ENCODE measurements at regions not wholly inside any gene's neighbourhood (a gene's known extent, or its start where the extent isn't known, plus 50 kb on each side); places are given as distances from the start of the nearest gene placed in this dataset.

DNA sequence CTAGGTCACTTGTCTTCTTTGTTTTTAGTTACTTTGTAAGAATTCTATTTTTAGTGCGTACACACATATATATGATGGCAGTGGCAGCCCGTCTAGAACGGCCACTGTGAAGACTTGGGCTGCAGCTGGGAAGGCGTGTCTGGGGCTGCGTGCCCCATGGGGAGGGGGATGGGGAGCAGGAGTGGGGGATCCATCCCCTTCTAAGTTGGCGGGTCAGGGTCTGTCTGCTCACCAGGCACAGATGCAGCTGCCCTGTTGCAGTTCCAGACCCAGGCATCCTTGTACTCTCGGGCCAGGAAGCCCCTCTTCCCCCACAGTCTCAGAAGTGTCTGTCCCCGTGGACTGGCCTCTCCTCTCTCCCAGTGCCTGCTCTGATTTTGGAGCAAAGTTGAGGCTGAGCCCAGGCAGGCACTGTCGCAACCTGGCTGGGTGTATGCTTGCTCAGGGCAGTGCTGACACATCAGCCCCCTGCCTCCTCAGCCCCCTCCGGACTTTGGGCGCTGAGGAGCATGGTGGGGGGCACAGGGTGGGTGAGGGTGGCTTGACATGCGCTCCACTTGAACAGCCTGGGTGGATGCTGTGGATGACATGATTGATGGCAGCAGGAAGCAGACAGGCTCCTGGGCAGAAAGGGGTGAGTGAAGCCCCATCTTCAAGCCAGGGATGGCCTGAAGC is 271.2 kb upstream of the NAV3 start:
- no peak overlapping the region for H3K4me3 Mint-ChIP-seq
- H3K36me3 Mint-ChIP-seq (ENCODE audit: low read depth), result no peaks in the 10 kb centered on the region
- H3K27ac Mint-ChIP-seq, result no peak overlapping the region
- peaks cover 9% of the 10 kb centered on the region for H3K9me3 Mint-ChIP-seq
- H3K4me1 Mint-ChIP-seq (ENCODE audit: low read depth), result no peaks in the 10 kb centered on the region
- no peaks in the 10 kb centered on the region for H3K27me3 Mint-ChIP-seq (ENCODE audit: low read depth)
- no peak for DNase-seq (ENCODE audit: low spot score)

DNA sequence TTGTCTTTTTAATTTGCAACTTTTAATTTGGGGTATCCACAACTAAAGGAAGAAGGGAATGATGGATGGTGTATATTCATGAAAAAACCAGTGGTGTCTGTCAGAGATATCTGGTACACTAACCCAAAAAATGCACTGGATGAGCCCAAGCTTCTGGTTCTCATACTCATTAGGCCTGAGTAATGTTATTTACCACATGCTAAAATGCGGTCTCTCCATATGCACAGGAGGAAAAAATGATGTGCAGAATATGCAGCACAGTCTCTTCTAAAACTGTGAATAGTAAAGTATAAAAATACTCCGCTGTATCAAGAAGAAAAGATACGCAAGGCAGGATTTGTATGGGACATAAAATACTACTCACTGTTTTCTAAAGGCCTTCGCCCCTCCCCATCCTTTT is 275.6 kb upstream of the NAV3 start:
- H3K36me3 Mint-ChIP-seq (ENCODE audit: low read depth), result no peaks in the 10 kb centered on the region
- H3K9me3 Mint-ChIP-seq, result no peaks in the 10 kb centered on the region
- no peak overlapping the region for H3K4me3 Mint-ChIP-seq
- DNase-seq (ENCODE audit: low spot score), result no peak
- peaks cover 3% of the 10 kb centered on the region for H3K4me1 Mint-ChIP-seq (ENCODE audit: low read depth)
- H3K27ac Mint-ChIP-seq, result no peak overlapping the region
- no peaks in the 10 kb centered on the region for H3K27me3 Mint-ChIP-seq (ENCODE audit: low read depth)

DNA sequence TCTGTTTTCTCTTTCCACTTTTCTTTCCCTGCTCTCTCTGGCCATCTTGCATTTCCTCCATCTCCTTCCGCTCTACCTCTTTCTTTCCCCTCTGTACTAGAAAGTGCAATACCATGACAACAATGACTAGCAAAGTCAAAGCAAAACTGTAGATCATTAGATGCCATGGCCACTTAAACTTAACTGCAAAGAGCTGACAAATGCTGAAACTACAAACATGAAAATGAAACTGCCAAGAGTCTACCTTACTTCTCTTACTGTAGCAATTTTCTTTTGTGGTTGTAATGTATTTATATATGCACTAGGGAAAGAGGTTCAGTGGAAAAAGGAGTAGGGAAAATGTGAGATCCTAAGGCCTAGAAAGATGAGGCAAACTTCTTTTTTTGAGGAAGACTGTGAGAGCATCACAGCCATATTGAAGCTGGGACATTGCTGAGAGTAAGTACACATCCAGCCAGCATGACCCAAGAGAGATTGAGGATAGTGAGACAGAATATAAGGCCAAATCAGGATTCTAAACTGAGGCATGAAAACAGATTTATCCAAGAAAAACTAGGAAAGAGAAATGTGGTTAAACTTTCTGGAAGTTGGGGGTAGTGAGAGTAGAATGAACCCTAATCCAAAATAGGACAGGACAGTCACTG is 276.6 kb upstream of the NAV3 start:
- H3K4me1 Mint-ChIP-seq (ENCODE audit: low read depth), result peaks cover 3% of the 10 kb centered on the region
- no peaks in the 10 kb centered on the region for H3K36me3 Mint-ChIP-seq (ENCODE audit: low read depth)
- H3K27ac Mint-ChIP-seq, result no peak overlapping the region
- no peaks in the 10 kb centered on the region for H3K27me3 Mint-ChIP-seq (ENCODE audit: low read depth)
- no peak overlapping the region for H3K4me3 Mint-ChIP-seq
- DNase-seq (ENCODE audit: low spot score), result no peak
- H3K9me3 Mint-ChIP-seq, result no peaks in the 10 kb centered on the region

DNA sequence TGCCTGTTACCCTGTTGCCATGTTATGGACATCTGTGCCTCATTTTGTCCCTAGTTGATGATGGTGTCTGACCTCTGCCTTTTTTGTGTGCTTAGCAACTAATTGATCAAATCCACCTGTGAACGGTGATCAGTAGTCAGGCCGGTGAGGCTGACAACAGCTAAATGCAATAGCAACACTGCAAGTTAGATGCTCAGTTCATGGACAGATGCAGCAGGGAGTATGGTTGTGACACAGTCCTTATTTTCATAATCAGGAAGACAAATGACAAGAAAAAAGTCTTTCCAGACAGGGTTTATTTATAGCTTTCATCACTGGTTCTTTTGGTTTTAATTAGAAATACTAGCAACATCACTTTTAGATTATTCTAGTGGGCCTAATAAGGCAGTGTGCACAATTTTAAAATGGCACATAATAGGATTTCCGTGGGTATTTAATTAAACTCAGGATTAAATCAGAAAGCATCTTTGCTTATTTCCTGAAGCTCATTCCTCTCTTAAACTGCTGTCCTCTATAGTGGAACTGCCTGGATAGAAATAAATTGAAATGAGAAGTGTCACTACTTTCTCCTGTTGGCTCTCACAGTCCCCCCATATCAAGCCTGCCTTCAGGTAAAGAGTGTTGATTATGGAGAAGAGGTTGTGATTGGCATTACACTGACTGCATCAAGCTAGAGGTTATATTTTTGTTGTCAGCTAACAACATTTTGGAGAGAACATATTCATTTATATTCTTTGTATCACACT is 281.1 kb upstream of the NAV3 start:
- H3K27me3 Mint-ChIP-seq (ENCODE audit: low read depth), result no peaks in the 10 kb centered on the region
- no peaks in the 10 kb centered on the region for H3K9me3 Mint-ChIP-seq
- no peak for DNase-seq (ENCODE audit: low spot score)
- peaks cover 3% of the 10 kb centered on the region for H3K4me1 Mint-ChIP-seq (ENCODE audit: low read depth)
- no peaks in the 10 kb centered on the region for H3K36me3 Mint-ChIP-seq (ENCODE audit: low read depth)
- H3K4me3 Mint-ChIP-seq, result no peak overlapping the region
- no peak overlapping the region for H3K27ac Mint-ChIP-seq

DNA sequence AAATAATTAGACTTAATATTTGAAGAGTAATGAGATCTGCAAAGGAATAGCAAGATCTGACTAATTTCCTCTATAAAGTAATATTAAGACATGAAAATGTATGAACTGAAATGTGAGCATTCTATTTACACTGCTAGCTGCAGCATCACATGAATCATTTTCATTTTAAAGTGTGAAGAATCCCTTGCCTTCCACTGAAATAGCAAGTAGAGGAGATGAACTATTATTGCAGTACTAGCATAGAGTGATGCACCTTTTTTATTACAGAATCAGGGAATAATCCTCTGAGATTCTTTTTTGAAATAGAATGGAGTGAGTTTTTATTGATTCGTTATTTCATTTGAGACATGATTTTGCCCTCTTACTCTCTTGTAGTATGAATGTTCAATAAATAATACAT is 281.9 kb upstream of the NAV3 start:
- Mint-ChIP-seq H3K27ac (no peak overlapping the region), H3K4me1 (ENCODE audit: low read depth) (peaks cover 2% of the 10 kb centered on the region), H3K27me3 (ENCODE audit: low read depth) (no peaks in the 10 kb centered on the region), H3K9me3 (peaks cover 6% of the 10 kb centered on the region), H3K4me3 (no peak overlapping the region), H3K36me3 (ENCODE audit: low read depth) (no peaks in the 10 kb centered on the region)
- DNase-seq (ENCODE audit: low spot score), result no peak

DNA sequence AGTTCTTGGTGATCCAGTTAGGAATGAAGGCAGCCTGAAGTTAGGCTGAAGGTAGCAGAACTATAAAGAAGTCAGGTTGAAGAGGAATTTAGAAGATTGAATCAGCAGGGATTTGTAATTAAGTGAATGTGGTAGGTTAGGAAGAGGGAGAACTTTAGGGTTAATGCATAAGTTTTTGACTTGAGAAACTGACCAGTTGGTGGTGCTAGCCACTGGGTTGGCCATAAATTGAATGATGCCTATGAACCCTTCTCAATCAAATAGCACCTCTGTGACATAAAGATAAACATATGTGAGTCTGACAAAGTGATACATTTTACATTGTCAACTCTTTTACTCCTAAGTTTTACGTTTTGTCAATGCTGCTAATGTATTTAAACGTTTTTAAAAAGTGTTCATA is 290.6 kb upstream of the NAV3 start:
- H3K27ac Mint-ChIP-seq, result no peak overlapping the region
- H3K27me3 Mint-ChIP-seq (ENCODE audit: low read depth), result no peaks in the 10 kb centered on the region

DNA sequence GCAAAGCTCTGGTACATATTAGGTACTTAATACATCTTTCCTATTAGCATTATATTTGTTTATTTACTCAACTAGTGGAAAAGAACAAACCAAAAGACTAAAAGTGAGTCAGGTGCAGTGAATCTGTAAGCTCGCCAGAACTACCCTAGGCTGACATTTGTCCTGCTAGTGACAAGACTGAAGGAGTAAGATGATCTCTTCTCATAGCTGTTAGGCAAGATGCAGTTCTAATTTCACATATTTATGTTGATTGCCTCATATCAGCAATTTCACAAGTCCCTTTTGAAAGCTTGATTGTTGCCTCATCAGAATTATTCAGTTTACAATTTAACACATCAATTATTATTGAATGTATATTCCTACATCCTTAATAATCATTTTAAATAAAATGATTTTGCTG is 293.0 kb upstream of the NAV3 start:
- Mint-ChIP-seq H3K4me1 (ENCODE audit: low read depth) (no peaks in the 10 kb centered on the region), H3K36me3 (ENCODE audit: low read depth) (no peaks in the 10 kb centered on the region), H3K9me3 (peaks cover 12% of the 10 kb centered on the region), H3K27ac (no peak overlapping the region), H3K27me3 (ENCODE audit: low read depth) (no peaks in the 10 kb centered on the region), H3K4me3 (no peak overlapping the region)
- no peak for DNase-seq (ENCODE audit: low spot score)

More for the DNA sequence above, 290.6 kb upstream of the NAV3 start:
- Mint-ChIP-seq H3K36me3 (ENCODE audit: low read depth) (no peaks in the 10 kb centered on the region), H3K4me3 (no peak overlapping the region), H3K9me3 (peaks cover 25% of the 10 kb centered on the region), H3K4me1 (ENCODE audit: low read depth) (no peaks in the 10 kb centered on the region)
- no peak for DNase-seq (ENCODE audit: low spot score)

DNA sequence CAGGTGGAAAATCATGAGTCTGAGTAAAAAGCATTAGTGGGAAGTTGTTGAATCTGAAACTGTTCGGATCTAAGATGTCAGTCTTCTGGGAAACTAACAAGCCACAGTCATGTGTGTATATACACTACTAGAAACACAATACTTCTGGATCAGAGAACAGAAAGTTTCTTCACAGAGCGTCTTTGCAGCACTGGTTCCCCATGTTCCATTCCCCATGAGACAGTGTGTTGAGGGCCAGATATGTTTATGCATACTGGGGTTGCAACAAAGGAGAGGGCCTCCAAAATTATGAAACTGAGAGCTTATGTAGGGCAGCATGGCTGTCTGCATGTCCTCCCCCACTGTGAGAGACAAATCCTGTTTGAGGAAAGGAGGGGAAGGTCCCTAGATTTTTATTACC is 295.0 kb upstream of the NAV3 start:
- DNase-seq (ENCODE audit: low spot score), result no peak
- Mint-ChIP-seq H3K36me3 (ENCODE audit: low read depth) (no peaks in the 10 kb centered on the region), H3K4me1 (ENCODE audit: low read depth) (no peaks in the 10 kb centered on the region), H3K4me3 (no peak overlapping the region), H3K9me3 (no peaks in the 10 kb centered on the region), H3K27me3 (ENCODE audit: low read depth) (no peaks in the 10 kb centered on the region), H3K27ac (no peak overlapping the region)

DNA sequence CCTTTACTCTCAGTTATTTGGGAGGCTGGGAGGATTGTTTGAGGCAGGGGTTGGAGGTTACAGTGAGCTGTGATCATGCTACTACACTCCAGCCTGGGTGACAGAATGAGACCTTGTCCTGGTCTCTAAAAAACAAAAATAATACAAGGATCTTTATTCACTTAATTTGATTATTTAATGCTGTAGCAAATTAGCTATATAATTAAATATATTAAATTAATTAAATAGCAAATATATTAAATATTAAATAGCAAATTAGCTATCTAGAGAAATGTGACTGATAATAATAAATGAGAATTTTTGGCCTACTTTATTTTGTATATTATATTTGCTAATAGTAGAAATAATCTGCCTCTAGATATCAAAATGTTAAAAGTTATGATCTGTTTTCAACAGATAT is 298.8 kb upstream of the NAV3 start:
- Mint-ChIP-seq H3K36me3 (ENCODE audit: low read depth) (no peaks in the 10 kb centered on the region), H3K27ac (no peak overlapping the region)

DNA sequence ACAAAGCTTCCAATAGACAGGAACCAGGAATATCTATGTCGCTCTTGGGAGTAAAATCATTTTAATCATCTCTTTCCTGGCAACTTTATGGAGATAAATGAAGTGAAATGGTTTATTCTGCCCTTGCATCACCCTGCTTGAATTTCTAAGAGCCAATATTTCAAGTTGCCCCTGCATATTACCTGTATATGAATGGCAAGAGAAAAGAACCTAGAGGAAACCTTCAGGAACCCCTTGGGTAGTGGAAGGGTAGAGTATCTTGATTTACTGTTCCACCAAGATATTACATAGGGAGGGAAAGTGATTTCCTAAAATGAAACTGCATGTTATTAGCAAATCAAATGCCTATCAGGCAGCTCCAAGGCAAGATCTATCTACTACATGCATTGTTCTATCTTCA is 308.4 kb upstream of the NAV3 start:
- H3K4me3 Mint-ChIP-seq, result no peak overlapping the region
- no peaks in the 10 kb centered on the region for H3K27me3 Mint-ChIP-seq (ENCODE audit: low read depth)
- no peaks in the 10 kb centered on the region for H3K4me1 Mint-ChIP-seq (ENCODE audit: low read depth)
- no peak overlapping the region for H3K27ac Mint-ChIP-seq
- no peak for DNase-seq (ENCODE audit: low spot score)
- H3K9me3 Mint-ChIP-seq, result peaks cover 21% of the 10 kb centered on the region
- no peaks in the 10 kb centered on the region for H3K36me3 Mint-ChIP-seq (ENCODE audit: low read depth)

More for the DNA sequence above, 298.8 kb upstream of the NAV3 start:
- no peak overlapping the region for H3K4me3 Mint-ChIP-seq
- DNase-seq (ENCODE audit: low spot score), result no peak
- no peaks in the 10 kb centered on the region for H3K27me3 Mint-ChIP-seq (ENCODE audit: low read depth)
- H3K4me1 Mint-ChIP-seq (ENCODE audit: low read depth), result no peaks in the 10 kb centered on the region
- peaks cover 10% of the 10 kb centered on the region for H3K9me3 Mint-ChIP-seq

DNA sequence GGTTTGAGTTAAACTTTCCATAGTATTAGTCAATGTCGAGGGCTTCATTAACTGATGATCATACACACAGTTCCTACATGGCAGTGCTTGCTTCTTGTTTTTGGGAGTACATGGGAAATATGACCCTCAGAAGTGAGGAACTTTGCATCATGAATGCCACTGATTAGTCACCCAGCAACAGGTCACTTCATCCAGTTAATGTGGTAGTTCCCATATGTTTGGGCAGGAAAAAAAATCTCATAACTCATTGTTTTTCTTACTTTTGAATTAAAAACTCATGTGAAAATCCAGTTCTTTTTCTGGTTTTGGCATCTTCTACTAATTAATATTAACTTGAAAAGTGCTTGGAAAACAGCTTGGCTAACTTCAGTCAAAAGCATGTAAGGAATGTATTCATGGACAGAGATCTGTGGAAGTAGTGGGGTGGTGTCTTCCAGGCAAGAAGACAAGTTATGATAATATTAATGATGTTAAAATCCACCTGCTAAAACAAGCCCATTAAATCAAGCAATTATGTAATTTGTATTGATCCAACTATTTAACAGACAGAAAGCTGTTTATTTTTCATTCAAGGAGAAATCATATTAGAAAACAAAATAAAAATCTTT is 309.1 kb upstream of the NAV3 start:
- H3K4me3 Mint-ChIP-seq, result no peak overlapping the region
- DNase-seq (ENCODE audit: low spot score), result no peak
- H3K9me3 Mint-ChIP-seq, result peaks cover 18% of the 10 kb centered on the region
- H3K27me3 Mint-ChIP-seq (ENCODE audit: low read depth), result no peaks in the 10 kb centered on the region
- H3K27ac Mint-ChIP-seq, result no peak overlapping the region
- H3K4me1 Mint-ChIP-seq (ENCODE audit: low read depth), result no peaks in the 10 kb centered on the region
- no peaks in the 10 kb centered on the region for H3K36me3 Mint-ChIP-seq (ENCODE audit: low read depth)

DNA sequence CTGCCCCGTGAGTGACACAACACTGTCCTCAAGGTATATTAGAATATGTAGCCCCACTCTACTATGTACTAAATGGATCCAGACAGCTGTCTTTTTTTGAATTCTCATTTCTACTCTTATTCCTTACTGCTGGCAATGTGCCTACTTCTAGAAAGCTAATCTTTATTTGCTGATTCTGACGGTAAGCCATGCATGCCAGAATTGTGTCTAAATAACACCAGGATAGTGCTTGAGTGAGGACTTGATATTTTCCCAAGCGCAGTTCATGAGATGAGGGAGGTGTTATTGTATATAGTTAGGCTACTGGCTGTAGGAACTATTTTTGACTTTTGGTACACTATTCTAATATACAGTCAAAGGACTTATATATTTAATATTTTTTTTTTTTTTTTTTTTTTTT is 316.2 kb upstream of the NAV3 start:
- no peak overlapping the region for H3K27ac Mint-ChIP-seq
- H3K9me3 Mint-ChIP-seq, result peaks cover 3% of the 10 kb centered on the region
- DNase-seq (ENCODE audit: low spot score), result no peak
- H3K36me3 Mint-ChIP-seq (ENCODE audit: low read depth), result no peaks in the 10 kb centered on the region
- no peaks in the 10 kb centered on the region for H3K4me1 Mint-ChIP-seq (ENCODE audit: low read depth)
- H3K4me3 Mint-ChIP-seq, result no peak overlapping the region
- H3K27me3 Mint-ChIP-seq (ENCODE audit: low read depth), result no peaks in the 10 kb centered on the region

DNA sequence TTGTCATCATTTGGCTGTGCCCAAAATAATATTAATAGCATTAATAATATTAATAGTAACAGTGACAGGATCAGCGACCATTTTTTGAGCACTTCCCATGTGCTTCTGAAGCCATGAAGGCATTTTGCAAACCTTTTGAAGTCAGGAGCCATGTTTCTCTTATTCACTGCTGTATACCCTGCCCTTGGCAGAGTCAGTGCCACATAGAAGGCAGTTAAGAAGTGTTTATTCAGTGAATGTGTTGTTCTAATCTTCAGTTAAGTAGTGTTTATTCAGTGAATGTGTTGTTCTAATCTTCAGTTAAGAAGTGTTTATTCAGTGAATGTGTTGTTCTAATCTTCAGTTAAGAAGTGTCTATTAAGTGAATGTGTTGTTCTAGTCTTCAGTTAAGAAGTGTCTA is 319.7 kb upstream of the NAV3 start:
- H3K36me3 Mint-ChIP-seq (ENCODE audit: low read depth), result no peaks in the 10 kb centered on the region
- no peak overlapping the region for H3K4me3 Mint-ChIP-seq
- DNase-seq (ENCODE audit: low spot score), result no peak
- H3K4me1 Mint-ChIP-seq (ENCODE audit: low read depth), result no peaks in the 10 kb centered on the region
- H3K9me3 Mint-ChIP-seq, result peaks cover 6% of the 10 kb centered on the region
- no peak overlapping the region for H3K27ac Mint-ChIP-seq
- no peaks in the 10 kb centered on the region for H3K27me3 Mint-ChIP-seq (ENCODE audit: low read depth)

DNA sequence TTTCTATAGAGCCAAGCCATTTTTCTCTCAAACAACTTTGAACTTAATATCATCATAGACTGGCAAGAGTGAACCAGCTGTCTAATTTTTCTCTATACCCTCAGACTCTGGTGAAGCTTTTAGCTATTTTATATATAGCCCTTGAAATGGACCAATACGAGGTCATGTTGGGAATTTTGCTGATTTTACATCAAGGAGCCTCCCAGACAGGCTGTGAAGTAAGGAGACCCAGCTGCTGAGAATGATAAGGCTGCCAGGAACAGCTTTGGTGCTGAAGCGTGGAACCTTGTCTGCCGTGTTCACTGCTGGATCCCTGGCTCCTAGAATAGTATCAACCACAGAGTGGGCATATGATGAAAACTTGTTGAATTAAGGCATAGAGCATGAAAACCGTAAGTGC is 326.2 kb upstream of the NAV3 start:
- Mint-ChIP-seq H3K9me3 (peaks cover 12% of the 10 kb centered on the region), H3K4me3 (no peak overlapping the region), H3K27me3 (ENCODE audit: low read depth) (no peaks in the 10 kb centered on the region), H3K4me1 (ENCODE audit: low read depth) (no peaks in the 10 kb centered on the region), H3K27ac (no peak overlapping the region), H3K36me3 (ENCODE audit: low read depth) (no peaks in the 10 kb centered on the region)
- no peak for DNase-seq (ENCODE audit: low spot score)
